ENCODE measurements at regions not wholly inside any gene's neighbourhood (a gene's known extent, or its start where the extent isn't known, plus 50 kb on each side); places are given as distances from the start of the nearest gene placed in this dataset.

GRCh38 chr7:106493041-106493731 is 167.8 kb downstream of the CCDC71L start:
- no peak overlapping the region for H3K27ac ChIP-seq
- intact Hi-C loops (cut with DNase I; ENCODE audit: low total_unique reads) = no loop called here
- no peak overlapping the region for H3K4me3 ChIP-seq
- no peaks in the 10 kb centered on the region for H3K4me1 ChIP-seq
- TF ChIP-seq POLR2A (IDR thresholded peaks at IDR 0.05) (no peak), CTCF (IDR thresholded peaks at IDR 0.05) (no peak)
- WGBS, 2 donors = 88 to 91% methylated on average over 6 to 9 of the region's 9 CpGs
- no peaks in the 10 kb centered on the region for H3K9me3 ChIP-seq
- H3K27me3 ChIP-seq = no peaks in the 10 kb centered on the region
- H3K36me3 ChIP-seq (ENCODE audit: low read depth, missing control alignments) = no peaks in the 10 kb centered on the region
- DNase-seq = no peak

- TF ChIP-seq CTCF (IDR thresholded peaks at IDR 0.05) (no peak), POLR2A (IDR thresholded peaks at IDR 0.05) (no peak)
- H3K9me3 ChIP-seq = no peaks in the 10 kb centered on the region
- DNase-seq = no peak
- H3K4me3 ChIP-seq = no peak overlapping the region
- H3K27me3 ChIP-seq = no peaks in the 10 kb centered on the region
- H3K27ac ChIP-seq = no peak overlapping the region
- H3K36me3 ChIP-seq (ENCODE audit: low read depth, missing control alignments) = no peaks in the 10 kb centered on the region
- H3K4me1 ChIP-seq = peaks cover 22% of the 10 kb centered on the region
- intact Hi-C loops (cut with DNase I; ENCODE audit: low total_unique reads) = no loop called here
- WGBS, 2 donors = 69 to 74% methylated on average over 5 of the region's 5 CpGs
Observed at GRCh38 chr7:106488465-106488864, 172.5 kb downstream of the CCDC71L start.

- no peak overlapping the region for H3K4me3 ChIP-seq
- no peak overlapping the region for H3K27ac ChIP-seq
- intact Hi-C loops (cut with DNase I; ENCODE audit: low total_unique reads) = no loop called here
- no peaks in the 10 kb centered on the region for H3K9me3 ChIP-seq
- DNase-seq = no peak
- H3K27me3 ChIP-seq = no peaks in the 10 kb centered on the region
- TF ChIP-seq CTCF (IDR thresholded peaks at IDR 0.05) = no peak
- no peak for TF ChIP-seq POLR2A (IDR thresholded peaks at IDR 0.05)
- H3K4me1 ChIP-seq = peaks cover 22% of the 10 kb centered on the region
- H3K36me3 ChIP-seq (ENCODE audit: low read depth, missing control alignments) = no peaks in the 10 kb centered on the region
Observed at GRCh38 chr7:106487892-106488291, 173.1 kb downstream of the CCDC71L start.

- Histone ChIP-seq H3K27me3 (no peaks in the 10 kb centered on the region), H3K27ac (peak overlapping the region; percentile 34 to 84), H3K9me3 (no peaks in the 10 kb centered on the region), H3K4me3 (no peak overlapping the region), H3K36me3 (ENCODE audit: low read depth, missing control alignments) (no peaks in the 10 kb centered on the region), H3K4me1 (peaks cover 22% of the 10 kb centered on the region)
- intact Hi-C loops (cut with DNase I; ENCODE audit: low total_unique reads) = no loop called here
- DNase-seq = no peak
- WGBS, 2 donors = 43 to 59% methylated on average over 3 of the region's 3 CpGs
- TF ChIP-seq CTCF (IDR thresholded peaks at IDR 0.05) = no peak
- TF ChIP-seq POLR2A (IDR thresholded peaks at IDR 0.05) = no peak
Observed at GRCh38 chr7:106486331-106486730, 174.6 kb downstream of the CCDC71L start.

GRCh38 chr7:106485919-106486318 is 175.0 kb downstream of the CCDC71L start:
- H3K27ac ChIP-seq = peak overlapping the region; percentile 34 to 84
- 30 to 38% methylated on average over 1 of the region's 1 CpG for WGBS, 2 donors
- intact Hi-C loops (cut with DNase I; ENCODE audit: low total_unique reads) = no loop called here

More at GRCh38 chr7:106485919-106486318, 175.0 kb downstream of the CCDC71L start:
- TF ChIP-seq CTCF (IDR thresholded peaks at IDR 0.05) (no peak), POLR2A (IDR thresholded peaks at IDR 0.05) (no peak)
- no peaks in the 10 kb centered on the region for H3K9me3 ChIP-seq
- peaks cover 22% of the 10 kb centered on the region for H3K4me1 ChIP-seq
- H3K4me3 ChIP-seq = no peak overlapping the region
- H3K27me3 ChIP-seq = no peaks in the 10 kb centered on the region
- no peaks in the 10 kb centered on the region for H3K36me3 ChIP-seq (ENCODE audit: low read depth, missing control alignments)
- DNase-seq = no peak
